T-helper 2 cell (primary cell): ENCODE measurements at regions not wholly inside any gene's neighbourhood (a gene's known extent, or its start where the extent isn't known, plus 50 kb on each side); places are given as distances from the start of the nearest gene placed in this dataset.
A peak's percentile ranks its signal among the peaks of the same experiment; 100 is the strongest.

Source experiments
- DNase-seq, 5 experiments: peaks; one replicate each; pipeline versions ENCODE4 v3.0.0 to v3.0.0-alpha.2; 2012 to 2022

GRCh38 chrX:110408949-110409588 lies 50.4 kb downstream of the RTL9 start:
- DNase-seq = no peak

- no peak for DNase-seq
Observed at GRCh38 chrX:110409925-110410324, 51.3 kb downstream of the RTL9 start.

GRCh38 chrX:110410603-110411002 lies 52.0 kb downstream of the RTL9 start:
- no peak for DNase-seq

GRCh38 chrX:110412971-110413726 lies 54.5 kb downstream of the RTL9 start:
- DNase-seq = peak; percentile 31 to 61 (median 45)

- no peak for DNase-seq
Observed at GRCh38 chrX:110413727-110414124, 55.1 kb downstream of the RTL9 start.

- no peak for DNase-seq
Observed at GRCh38 chrX:110414273-110414672, 55.6 kb downstream of the RTL9 start.

GRCh38 chrX:110414679-110415439 lies 56.2 kb downstream of the RTL9 start:
- no peak for DNase-seq

- no peak for DNase-seq
Observed at GRCh38 chrX:110415440-110416170, 57.0 kb downstream of the RTL9 start.

GRCh38 chrX:110417128-110417527 lies 58.5 kb downstream of the RTL9 start:
- no peak for DNase-seq

GRCh38 chrX:110418316-110419235 lies 59.9 kb downstream of the RTL9 start:
- DNase-seq = no peak

GRCh38 chrX:110419512-110419911 lies 60.9 kb downstream of the RTL9 start:
- DNase-seq = no peak

- no peak for DNase-seq
Observed at GRCh38 chrX:110420771-110421499, 62.3 kb downstream of the RTL9 start.

- no peak for DNase-seq
Observed at GRCh38 chrX:110421500-110422455, 63.1 kb downstream of the RTL9 start.

- no peak for DNase-seq
Observed at GRCh38 chrX:110425222-110426154, 66.8 kb downstream of the RTL9 start.

GRCh38 chrX:110426155-110426504 lies 67.5 kb downstream of the RTL9 start:
- no peak for DNase-seq

GRCh38 chrX:110427076-110427475 lies 68.4 kb downstream of the RTL9 start:
- DNase-seq = no peak

- no peak for DNase-seq
Observed at GRCh38 chrX:110428144-110428543, 69.5 kb downstream of the RTL9 start.

- no peak for DNase-seq
Observed at GRCh38 chrX:110430293-110431076, 71.8 kb downstream of the RTL9 start.
